TTC549 (cell line): ENCODE measurements at regions not wholly inside any gene's neighbourhood (a gene's known extent, or its start where the extent isn't known, plus 50 kb on each side); places are given as distances from the start of the nearest gene placed in this dataset.
"Not testable (repeated sequence)": the region's sequence is repeated elsewhere in the genome, so short reads cannot be mapped to it uniquely, and the experiment has no call there.

ENCODE experiments used
- FAIRE-seq: peaks from 2 replicates; lab custom pipeline; 2012; peaks lifted over from hg19 to GRCh38; lab: Jason Lieb, UNC

- FAIRE-seq = no peak
These were observed 291.8 kb upstream of the G2E3 start for GRCh38 chr14:30267141-30267540.

GRCh38 chr14:30270200-30271161 is 288.5 kb upstream of the G2E3 start:
- no peak for FAIRE-seq

- no peak for FAIRE-seq
These were observed 287.1 kb upstream of the G2E3 start for GRCh38 chr14:30271811-30272323.

GRCh38 chr14:30272848-30273832 is 285.8 kb upstream of the G2E3 start:
- FAIRE-seq = no peak

- no peak for FAIRE-seq
These were observed 283.4 kb upstream of the G2E3 start for GRCh38 chr14:30275604-30276003.

GRCh38 chr14:30277268-30277667 is 281.7 kb upstream of the G2E3 start:
- no peak for FAIRE-seq

GRCh38 chr14:30278856-30279255 is 280.1 kb upstream of the G2E3 start:
- not testable (repeated sequence) for FAIRE-seq

GRCh38 chr14:30283822-30284446 is 275.0 kb upstream of the G2E3 start:
- FAIRE-seq = no peak

- FAIRE-seq = no peak
These were observed 274.1 kb upstream of the G2E3 start for GRCh38 chr14:30284808-30285207.

- FAIRE-seq = no peak
These were observed 271.1 kb upstream of the G2E3 start for GRCh38 chr14:30287579-30288445.

GRCh38 chr14:30290001-30290400 is 269.0 kb upstream of the G2E3 start:
- FAIRE-seq = no peak

- FAIRE-seq = no peak
These were observed 267.7 kb upstream of the G2E3 start for GRCh38 chr14:30291216-30291615.

- no peak for FAIRE-seq
These were observed 266.4 kb upstream of the G2E3 start for GRCh38 chr14:30292541-30292940.

GRCh38 chr14:30295980-30296379 is 263.0 kb upstream of the G2E3 start:
- no peak for FAIRE-seq

GRCh38 chr14:30296931-30297405 is 262.0 kb upstream of the G2E3 start:
- FAIRE-seq = no peak

GRCh38 chr14:30297876-30298795 is 260.8 kb upstream of the G2E3 start:
- no peak for FAIRE-seq

- FAIRE-seq = no peak
These were observed 259.0 kb upstream of the G2E3 start for GRCh38 chr14:30299915-30300314.

- no peak for FAIRE-seq
These were observed 255.6 kb upstream of the G2E3 start for GRCh38 chr14:30303350-30303749.

GRCh38 chr14:30305346-30305745 is 253.6 kb upstream of the G2E3 start:
- no peak for FAIRE-seq

GRCh38 chr14:30309405-30309804 is 249.6 kb upstream of the G2E3 start:
- no peak for FAIRE-seq
